Stimulated activated CD8-positive, alpha-beta memory T cell treated with anti-CD3 and anti-CD28 coated beads, Interleukin-7, amount 100 ng/mL, for 1 hour (primary cell): ENCODE measurements at regions not wholly inside any gene's neighbourhood (a gene's known extent, or its start where the extent isn't known, plus 50 kb on each side); places are given as distances from the start of the nearest gene placed in this dataset.
"Not testable (repeated sequence)": the region's sequence is repeated elsewhere in the genome, so short reads cannot be mapped to it uniquely, and the experiment has no call there.

Experiments
- DNase-seq, 2 donors: peaks; one replicate each; pipeline ENCODE4 v3.0.0-alpha.2; 2020; ENCODE audit warnings: low read depth in 2 of 2

- not testable (repeated sequence) for DNase-seq
Observed at GRCh38 chr15:59785981-59786380, 96.9 kb upstream of the BNIP2 start.

GRCh38 chr15:59783774-59784520, 94.8 kb upstream of the BNIP2 start:
- not testable (repeated sequence) for DNase-seq

- DNase-seq, result no peak
Observed at GRCh38 chr15:59779110-59779509, 90.0 kb upstream of the BNIP2 start.

GRCh38 chr15:59764775-59765174, 75.7 kb upstream of the BNIP2 start:
- no peak for DNase-seq

- no peak for DNase-seq
Observed at GRCh38 chr15:59762558-59762957, 73.4 kb upstream of the BNIP2 start.

GRCh38 chr15:59760256-59760655, 71.1 kb upstream of the BNIP2 start:
- not testable (repeated sequence) for DNase-seq

GRCh38 chr15:59751552-59752413, 62.7 kb upstream of the BNIP2 start:
- DNase-seq, result no peak

- DNase-seq, result no peak
Observed at GRCh38 chr15:59746777-59747176, 57.7 kb upstream of the BNIP2 start.

- DNase-seq, result no peak
Observed at GRCh38 chr15:59741274-59741906, 52.3 kb upstream of the BNIP2 start.

GRCh38 chr15:59739557-59740186, 50.6 kb upstream of the BNIP2 start:
- no peak for DNase-seq
